ENCODE measurements at regions not wholly inside any gene's neighbourhood (a gene's known extent, or its start where the extent isn't known, plus 50 kb on each side); places are given as distances from the start of the nearest gene placed in this dataset.

DNA sequence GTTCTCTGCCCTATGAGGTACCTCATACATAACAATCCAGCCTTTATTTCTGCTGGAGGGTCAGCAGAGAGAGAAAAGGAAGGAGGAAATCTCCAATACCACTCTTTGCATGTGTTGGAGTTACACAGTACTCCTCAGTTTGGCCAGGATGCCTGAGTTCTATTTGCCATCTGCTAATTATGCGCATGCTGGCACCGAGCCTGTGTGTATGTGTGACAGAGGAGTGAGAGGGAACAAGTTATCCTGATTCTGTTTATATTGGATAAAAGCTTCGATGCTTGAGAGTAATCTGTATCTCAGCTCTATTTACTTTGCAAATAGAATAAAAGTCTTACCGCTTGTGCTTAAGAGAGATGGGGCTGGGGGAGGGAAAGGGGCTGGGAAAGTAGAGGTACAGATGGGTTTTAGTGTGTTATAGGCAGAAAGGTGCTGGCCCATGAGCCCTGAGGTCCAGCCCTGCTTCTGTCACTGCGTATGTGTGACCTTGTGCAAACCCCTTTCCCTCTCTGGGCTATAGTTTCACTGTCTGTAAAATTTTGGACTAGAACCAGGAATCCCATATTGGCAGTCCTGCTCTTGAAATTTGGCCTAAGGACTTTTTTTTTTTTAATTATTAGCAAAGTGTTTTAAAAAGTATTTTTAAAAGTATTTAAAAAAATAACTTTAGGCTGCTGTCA, 54.5 kb upstream of the PLXNA2 start:
- no peak for DNase-seq

DNA sequence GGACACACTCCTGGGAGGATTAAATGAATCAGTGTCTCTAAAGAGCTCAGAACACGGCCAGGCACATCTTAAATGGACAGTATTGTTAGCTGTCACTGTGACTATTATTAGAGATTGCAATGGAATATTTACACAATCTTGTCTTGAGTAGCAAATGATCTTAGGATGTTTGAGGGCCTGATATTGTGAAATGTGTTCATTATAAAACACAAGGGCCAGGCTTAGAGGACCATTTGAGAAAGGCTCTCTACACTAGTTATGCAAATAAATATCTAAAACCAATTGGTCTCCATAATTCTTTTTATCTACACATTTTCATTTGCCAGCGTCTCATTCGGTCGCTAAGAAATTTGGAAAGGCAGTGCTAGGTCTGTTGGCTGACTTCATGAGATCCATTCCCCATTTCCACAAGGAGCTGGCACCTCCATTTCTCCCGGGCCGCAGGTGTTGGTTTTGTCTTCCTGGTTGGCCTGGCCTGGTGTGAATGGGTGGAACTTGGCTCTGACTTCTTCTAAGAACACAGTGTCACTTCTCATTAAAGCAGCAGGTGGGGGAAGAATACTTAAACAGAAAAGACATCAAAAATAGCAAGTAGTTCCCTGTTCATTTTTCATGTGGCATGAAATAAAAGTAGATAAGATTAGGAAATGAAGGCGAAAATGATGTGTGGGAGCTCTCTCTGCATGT, 56.0 kb upstream of the PLXNA2 start:
- DNase-seq: no peak

DNA sequence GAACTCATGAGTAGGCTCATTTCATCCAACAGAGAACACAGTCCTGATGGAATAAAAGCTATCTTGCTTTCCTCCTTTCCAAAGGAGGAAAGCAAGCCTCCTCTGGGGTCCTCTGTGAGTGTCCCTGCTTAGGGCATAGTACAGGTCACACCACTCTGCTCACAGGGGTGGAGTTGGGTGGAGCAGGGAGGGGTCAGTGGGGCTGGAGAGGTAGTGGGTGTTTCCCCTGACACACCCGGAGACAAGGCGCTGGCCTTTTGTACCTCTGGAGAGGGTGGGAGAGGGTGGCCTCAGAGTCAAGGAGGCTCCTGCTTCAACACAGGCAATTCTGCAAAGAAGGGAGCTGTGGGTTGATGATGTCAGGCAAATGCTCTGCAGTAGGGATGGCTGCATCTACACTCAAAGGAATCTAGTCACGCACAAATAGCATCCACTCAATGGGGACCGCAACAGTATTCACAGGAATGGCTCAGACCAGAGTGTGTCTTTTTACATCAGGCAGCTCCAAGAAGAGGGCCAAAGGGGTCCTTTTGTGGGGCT, 58.6 kb upstream of the PLXNA2 start:
- no peak for DNase-seq

DNA sequence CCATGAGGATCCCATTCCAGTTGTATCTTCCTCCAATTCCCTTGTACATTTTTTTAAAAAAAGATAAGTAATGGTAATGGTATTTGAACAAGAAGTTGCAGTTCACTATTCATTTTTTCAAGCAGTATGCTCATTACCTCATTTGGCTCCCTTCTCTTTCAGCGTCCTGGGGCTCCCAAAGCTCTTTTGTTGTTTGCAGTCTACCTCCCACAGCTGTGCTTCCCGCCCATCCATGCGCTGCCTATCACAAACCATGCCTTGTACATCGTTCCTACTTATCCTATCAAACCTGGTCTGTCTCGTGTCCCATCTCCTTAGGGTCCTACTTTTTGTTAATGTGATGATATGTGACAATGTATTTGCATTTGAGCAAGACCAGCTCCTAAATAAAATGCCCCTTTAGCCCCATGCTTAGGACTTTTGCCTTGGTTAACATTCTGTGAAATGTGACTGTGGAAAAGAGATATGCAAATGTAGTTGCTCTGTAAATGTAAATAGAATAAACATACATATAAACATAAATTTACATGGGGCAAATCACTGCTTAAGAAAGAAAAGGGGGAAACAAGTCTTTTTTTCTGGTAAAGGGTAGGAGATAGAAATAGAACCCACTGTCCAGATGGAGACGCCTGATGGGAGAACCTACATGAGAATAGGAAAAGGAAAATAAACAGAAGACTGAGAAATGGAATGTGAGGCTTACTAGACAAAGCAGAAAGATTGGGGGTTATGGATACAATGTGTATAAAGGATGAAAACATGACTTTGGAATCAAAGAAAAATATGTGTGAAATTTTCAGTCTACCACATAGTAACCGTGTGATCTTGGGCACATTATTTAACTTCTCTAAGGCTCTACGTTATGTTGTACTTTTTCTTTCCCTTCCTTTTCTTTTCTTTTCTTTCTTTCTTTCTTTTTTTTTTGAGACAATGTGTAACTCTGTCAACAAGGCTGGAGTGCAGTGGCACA, 59.8 kb upstream of the PLXNA2 start:
- no peak for DNase-seq

DNA sequence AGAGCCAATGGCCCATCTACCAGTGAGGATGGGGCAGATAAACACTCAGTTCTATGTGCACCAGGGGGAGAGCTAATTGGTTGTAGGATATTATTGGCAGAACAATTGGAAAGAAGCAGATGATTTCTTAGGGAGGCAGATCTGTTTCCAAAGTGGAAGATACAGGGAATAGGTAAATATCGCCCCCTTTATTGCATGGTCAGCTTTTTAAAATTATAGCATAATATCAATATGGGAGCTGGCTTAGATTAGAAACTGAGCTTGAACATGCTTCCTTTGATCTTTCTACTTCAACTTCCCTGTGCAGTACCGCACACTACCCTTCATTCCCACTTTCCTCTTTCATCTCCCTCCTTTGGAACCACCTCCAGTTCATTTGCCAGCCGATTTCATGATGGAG, 64.0 kb upstream of the PLXNA2 start:
- no peak for DNase-seq

DNA sequence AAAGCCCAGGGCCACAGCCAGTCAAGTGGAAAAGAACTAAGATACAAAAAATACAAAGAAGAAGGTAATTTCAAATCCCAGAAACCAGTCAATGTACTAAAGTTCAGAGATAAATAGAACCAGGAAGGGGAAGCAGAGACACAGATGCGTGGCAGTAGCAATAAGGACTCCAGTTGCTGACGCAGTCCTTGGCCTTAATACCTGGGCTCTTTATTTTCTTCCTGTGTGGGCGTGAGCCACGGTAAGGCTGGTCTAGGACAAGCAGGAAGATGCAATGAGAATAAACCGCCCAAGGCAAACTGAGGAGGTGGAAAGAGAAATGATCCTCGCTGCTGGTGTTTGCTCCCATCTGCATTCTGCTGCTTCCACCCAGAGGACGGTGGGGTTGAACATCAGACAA, 65.6 kb upstream of the PLXNA2 start:
- no peak for DNase-seq

DNA sequence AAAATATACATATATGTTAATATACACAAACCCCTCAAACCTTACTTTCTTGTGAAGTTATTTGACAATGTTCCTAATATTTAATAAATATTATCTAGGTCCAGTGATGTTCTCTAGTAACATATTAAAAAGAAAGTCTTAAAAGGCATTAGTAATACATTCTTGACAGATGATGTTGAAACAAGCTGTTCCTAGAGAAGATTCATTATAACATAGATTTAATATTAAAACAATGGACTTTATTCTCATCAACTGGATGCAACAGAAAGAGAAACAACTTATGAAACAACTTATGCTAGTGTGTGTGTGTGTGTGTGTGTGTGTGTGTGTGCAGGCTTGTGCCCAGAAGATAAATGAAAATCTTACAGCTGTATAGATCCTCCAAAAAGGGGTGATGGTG, 68.5 kb upstream of the PLXNA2 start:
- no peak for DNase-seq

DNA sequence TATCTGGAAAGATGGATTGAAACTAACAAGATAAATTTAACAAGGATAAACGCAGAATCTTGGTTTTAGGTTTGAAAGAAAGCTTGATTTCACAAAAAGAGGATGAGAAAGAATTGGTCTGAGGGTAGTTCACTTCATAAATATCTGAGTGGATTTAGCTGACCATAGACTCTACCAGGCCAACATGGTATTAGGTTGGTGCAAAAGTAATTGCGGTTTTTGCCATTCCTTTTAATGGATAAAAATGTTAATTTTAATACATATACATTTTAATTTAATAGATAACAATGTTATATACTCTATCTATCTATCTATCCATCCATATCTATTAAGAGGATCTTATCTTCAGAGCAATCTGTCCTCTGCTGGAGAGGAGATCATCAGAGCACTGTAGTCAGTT, 70.2 kb upstream of the PLXNA2 start:
- DNase-seq: no peak

DNA sequence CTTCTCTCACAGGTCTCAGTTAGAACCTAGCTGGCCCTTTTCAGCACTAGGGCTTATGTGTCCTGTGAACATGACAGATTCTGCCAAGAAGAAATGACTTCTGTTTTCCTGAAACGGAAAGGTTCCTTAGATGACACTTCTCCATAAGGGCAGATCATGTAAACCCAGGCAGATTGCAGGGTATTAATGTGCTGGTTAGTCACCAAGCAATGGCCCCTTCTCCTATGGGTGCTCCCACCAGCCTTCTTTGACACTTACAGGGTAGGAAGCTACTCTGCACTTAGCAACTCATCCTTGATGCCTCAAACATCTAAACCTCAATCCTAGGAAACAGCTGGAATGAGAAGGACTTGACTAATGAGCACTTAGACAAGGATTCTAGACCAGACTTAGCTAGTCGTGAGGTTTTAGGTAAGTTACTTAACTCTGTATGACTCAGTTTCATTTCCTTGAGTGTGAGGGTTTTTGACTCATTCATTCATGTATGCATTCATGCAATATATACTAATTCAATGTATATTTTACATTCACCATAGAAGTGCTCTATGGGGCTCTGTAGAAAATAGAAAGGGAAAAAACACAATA, 74.1 kb upstream of the PLXNA2 start:
- DNase-seq: no peak

DNA sequence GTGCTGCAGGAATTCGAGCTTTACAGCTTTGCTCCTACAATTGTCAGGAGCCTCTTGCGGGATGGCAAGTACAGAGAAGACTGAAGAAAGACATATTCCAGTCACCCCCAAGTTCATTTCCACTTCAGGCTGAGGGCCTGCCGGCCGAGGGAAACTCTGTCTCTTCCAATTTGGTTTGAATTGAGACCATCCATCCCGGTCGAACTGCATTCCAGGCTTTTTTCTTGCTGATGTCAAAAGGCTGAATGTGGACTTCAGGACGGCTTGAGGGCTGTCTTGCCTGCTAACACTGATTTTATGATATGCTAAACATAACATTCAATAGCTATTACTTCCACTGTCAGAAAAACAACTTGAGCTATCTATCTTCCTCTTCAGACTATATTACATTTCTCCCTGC, 79.8 kb upstream of the PLXNA2 start:
- no peak for DNase-seq

DNA sequence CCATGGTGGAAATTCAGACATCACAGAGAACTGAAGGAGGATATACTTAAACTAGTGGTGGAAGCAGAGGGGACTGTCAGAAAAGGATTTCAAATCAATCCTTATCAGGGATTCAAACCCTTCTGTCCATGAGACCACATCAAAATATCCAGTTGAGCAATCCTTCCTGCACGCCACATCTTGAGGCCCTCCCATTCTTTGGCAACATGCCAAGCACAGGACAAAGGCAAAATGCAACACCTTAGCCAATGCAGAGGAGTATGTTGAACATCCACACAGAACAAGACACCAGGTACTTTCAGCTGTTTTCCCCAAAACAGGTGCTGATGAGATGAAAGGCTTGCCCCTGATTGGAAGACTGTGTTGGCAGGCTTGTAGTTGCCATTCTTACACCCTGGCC, 81.8 kb upstream of the PLXNA2 start:
- no peak for DNase-seq

DNA sequence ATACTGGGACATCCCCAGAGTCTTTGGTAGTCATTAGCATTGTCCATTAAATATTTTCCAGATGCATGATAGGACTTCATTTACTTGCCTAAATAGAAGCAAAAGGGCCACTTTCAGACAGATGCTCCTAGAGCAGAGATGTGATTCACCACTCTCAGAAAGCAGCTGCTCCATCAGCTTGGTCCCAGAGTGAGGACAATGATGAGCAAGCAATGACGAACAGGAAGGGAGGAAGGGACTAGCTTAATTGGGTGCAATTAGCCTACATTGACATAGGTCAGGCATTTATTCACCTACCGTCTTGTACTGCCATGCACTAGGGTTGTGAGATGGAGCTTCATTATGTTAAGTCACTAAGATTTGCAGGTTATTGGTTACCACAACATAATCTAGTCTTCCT, 85.1 kb upstream of the PLXNA2 start:
- DNase-seq: no peak

DNA sequence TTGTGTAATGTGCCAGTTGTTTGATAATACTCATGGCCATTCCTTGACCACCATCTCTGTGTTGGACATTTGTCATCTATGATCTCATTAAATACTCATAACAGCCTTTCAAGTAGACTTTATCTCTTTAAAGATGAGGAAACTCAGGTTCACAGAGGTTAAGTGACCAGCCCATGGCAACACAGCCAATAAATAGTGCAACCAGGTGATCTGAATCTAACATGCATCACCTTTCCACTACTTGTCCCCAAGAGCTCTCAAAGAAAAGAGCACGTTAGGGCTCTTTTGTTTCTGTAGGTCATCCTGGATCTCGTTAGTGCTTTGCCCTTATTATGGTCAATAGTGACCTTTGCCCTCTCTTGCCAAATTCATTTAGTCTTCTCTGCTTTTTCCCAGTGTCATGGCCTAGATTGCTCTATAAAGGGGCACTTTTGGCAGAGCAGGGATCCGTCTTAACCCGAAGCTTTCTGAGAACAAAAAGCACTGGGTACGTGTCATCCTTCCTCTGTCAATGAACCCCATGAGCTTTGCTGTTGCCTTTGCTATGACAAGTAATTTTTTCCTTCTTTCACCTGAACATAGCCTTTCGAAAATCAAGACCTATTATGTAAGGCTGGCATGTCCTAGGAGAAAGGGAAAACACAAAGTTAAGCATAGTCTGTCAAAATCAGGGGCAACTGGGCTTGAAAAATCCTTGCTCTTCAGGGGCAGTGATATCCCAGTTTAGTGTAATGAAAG, 88.0 kb upstream of the PLXNA2 start:
- no peak for DNase-seq

DNA sequence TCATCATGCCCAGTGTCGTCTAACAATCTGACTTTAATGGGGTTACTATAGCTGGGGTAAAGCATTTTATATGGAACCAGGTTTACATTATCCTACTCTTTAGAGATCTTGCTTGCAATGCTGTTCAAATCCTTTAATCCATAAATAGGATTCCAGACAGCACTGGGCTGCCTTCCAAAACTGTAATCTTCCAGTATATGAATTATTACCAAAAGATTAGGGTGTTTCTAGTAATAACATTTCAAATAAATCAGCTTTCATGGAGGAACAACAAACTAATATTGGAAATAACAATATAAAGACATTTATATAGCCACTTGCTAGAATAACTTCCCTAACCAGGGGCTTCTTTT, 88.6 kb upstream of the PLXNA2 start:
- DNase-seq: no peak

DNA sequence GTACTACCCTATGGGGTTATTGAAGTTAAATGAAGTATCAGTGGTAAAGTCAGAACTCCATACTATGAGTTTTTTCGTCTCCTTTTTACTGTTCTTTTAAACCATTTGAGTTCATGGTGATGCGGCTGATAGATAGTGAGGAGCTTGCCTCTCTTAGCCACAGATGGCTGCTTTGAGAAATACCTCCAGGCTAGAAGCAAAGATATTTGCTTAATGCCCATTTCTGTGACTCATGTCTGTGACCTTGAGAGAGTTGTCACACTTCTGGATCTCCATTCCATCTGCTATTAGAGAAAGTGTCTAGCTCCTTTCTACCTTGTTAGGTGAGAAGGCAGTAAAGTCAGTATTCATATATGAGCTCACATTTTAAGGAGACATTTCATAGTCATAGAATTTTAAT, 89.5 kb upstream of the PLXNA2 start:
- DNase-seq: no peak

DNA sequence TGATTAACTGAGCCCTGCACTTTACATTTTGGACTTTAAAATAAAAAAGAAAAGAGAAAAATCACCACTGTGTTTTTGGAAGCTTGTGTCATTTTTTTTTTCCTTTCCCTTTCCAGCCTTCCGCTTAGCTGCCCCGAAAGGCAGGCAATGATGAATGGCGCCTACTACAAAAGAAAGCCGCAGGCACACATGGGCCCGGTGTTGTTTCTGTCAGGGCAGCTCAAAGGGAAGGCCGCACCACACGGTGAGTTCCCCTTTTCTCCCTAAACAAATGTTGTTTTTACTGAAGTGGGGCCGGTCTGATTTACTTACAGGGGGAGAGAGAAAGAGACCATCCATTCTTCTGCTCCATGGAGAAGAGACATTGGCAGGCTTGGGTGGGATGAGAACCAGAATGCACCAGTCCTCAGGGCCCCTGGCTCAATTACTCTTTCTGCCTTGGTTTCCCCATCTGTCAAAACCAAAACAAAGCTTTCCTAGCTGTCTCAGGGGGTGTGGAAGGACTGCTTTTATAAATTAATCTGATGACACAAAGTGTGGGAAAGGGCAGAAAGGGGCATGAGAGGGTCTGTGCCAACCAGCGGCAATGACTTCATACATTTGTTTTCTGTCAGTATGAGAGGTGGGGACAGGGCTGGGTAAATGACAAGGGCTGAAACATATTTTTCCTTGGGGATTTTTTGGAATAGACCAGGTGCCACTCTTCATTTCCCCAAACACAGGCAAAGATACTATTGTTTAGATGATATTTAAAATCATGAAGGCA, 91.4 kb upstream of the PLXNA2 start:
- no peak for DNase-seq

DNA sequence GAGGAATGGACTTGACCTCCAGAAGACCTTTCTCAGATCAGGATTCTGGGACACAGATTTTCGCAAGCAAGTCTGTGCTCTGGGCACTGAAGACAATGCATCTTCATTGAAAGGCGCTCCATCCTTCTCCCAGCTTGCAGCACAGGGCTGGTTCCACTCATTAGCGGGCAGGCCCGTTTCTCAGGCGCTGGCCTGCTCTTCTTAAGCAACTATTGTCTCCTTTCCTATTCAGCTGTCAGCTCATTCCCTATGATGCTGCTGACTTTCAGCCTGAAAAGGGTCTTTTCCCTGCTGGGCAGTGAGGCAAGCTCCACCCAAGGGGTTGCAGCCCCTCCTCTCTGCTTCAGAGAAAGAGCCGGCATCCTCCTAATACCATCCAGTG, 91.9 kb upstream of the PLXNA2 start:
- no peak for DNase-seq

DNA sequence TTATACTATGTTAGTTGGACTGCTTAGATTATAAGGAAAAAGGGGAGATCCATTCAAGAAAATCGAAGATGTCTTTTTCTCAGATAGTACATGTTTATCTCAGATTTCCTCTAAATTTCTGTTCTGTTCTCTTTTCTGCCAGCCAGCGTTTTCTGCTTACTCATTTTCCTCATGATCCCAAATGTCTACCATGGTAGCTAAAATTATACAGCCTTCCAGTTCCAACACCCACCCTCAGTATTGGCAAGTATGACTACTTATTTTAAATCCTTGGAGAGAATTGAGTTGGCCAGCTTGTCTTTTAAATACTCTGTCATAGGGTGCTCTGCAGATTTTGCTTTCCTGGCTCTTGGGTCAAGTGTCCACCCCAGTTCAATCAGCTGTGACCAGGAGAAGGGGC, 95.7 kb upstream of the PLXNA2 start:
- DNase-seq: no peak

DNA sequence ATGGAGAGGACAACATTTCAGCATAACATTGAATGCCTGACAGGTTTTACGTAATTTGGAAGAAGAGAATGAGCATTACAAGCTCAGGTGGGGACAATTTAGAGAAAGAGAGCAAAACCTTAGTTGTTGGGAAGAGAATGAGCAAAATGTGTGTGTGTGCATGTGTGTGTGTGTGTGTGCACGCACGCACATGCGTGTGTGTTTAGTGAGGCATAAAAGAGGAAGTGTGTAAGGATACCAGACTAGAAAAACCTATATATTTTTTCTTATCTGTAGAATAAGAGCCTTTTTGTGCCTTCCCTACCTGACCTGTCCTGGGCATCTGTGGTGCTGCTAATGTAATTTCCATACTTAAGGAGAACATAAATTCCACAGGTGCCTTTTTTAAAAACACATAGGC, 99.0 kb upstream of the PLXNA2 start:
- no peak for DNase-seq

DNA sequence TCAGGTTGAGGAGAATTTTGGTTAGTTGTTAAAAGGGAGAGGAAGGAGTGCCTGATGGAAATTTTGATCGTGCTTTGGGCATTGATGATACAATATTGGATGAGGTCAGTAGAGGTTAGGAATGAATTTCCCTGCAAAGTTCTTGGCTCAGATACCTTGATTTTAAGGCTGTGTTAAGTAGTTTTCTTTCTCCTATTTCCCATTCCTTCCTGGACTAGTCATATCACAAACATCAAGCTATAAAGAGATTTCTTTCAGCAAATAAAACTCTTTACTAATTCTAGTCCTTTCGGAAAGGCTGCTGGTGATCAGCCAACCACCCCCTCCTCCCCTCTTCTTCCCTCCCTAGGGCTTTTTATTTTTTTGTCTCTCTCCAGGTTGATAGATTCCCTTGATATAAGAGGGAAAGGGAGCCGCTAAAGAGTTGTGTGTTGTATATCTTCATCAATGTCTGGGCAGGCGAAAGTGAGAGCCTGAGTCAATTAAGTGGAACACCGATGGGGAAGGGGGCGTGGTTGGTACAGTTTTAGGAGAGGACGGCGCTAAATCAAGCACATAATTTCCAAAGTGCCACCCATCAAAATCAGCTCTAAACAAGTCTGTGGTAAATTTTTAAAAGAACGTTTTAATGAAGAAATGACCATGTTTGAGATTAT, 100.1 kb upstream of the PLXNA2 start:
- DNase-seq: no peak

DNA sequence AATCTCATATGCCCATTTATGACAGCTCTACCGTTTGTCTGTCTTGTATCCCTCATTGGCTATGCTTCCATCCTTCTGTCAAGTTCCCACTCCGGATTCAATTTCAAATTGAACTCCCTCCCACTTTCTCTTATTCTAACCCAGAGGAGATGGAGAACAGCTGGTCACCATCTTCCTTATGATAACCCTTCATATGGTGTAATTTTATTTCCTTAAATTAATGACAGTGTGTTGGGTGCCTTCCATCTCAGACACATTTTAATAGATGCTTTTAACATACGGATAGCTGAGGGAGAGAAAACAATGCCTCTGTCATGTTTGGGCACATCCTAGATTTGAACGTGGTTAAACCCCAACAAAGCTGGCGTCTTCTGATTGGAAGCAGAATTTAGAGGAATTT, 103.0 kb upstream of the PLXNA2 start:
- DNase-seq: no peak

Data from activated effector memory CD4-positive, alpha-beta T cell treated with Interleukin-2 at 50 U/mL for 16 hours (primary cell).